NT2/D1 (cell line): ENCODE measurements at regions not wholly inside any gene's neighbourhood (a gene's known extent, or its start where the extent isn't known, plus 50 kb on each side); places are given as distances from the start of the nearest gene placed in this dataset.

Experiments
- SUZ12 ChIP-seq: IDR thresholded peaks from 2 replicates; pipeline ENCODE4 v1.6.1; 2011; ENCODE audit not compliant: insufficient read length, insufficient read depth; ENCODE audit errors: extremely low read depth
- ZNF274 ChIP-seq: IDR thresholded peaks from 2 replicates; pipeline ENCODE4 v1.6.1; 2011; ENCODE audit warnings: mild to moderate bottlenecking, low read depth, low read length

DNA sequence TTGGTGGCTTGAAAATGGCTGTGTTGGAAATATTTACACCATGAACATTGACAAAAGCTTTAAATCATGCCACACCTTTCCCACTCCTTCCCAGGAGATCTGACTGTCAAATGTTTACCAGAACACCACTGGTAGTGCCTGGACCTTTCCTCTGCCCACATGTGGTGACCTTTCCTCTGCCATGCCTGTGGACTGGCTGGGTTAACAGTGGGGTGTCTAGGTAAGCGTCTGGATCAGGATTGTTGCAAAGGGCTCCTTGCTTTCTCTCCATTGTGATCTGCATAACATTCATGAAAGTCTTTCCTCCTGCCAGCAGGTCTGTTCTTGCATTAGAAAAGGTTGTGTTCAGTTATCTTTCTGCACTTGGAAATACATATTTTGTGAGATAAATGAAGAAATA is 572.7 kb downstream of the DHX35 start:
- no peak for TF ChIP-seq SUZ12
- no peak for TF ChIP-seq ZNF274
